Mucosa of stomach (tissue), 1 donor: ENCODE measurements at regions not wholly inside any gene's neighbourhood (a gene's known extent, or its start where the extent isn't known, plus 50 kb on each side); places are given as distances from the start of the nearest gene placed in this dataset.
"Not testable (repeated sequence)": the region's sequence is repeated elsewhere in the genome, so short reads cannot be mapped to it uniquely, and the experiment has no call there.

Experiments
- H3K27me3 ChIP-seq: one replicate; pipeline ENCODE4 v1.7.0; 2013; ENCODE audit warnings: mild to moderate bottlenecking, low read length; ENCODE audit not compliant: control insufficient read depth, insufficient read depth
- H3K36me3 ChIP-seq: one replicate; pipeline ENCODE4 v1.7.0; 2013; ENCODE audit warnings: low read length; ENCODE audit not compliant: control insufficient read depth, insufficient read depth
- H3K4me1 ChIP-seq: one replicate; pipeline ENCODE4 v1.7.0; 2013; ENCODE audit warnings: mild to moderate bottlenecking, low read length; ENCODE audit not compliant: control insufficient read depth, insufficient read depth
- H3K4me3 ChIP-seq: one replicate; pipeline ENCODE4 v1.7.0; 2013; ENCODE audit warnings: low read length
- H3K9ac ChIP-seq: one replicate; pipeline ENCODE4 v1.7.0; 2013; ENCODE audit warnings: mild to moderate bottlenecking, low read length, moderate library complexity
- H3K9me3 ChIP-seq: one replicate; pipeline ENCODE4 v1.7.0; 2013; ENCODE audit warnings: mild to moderate bottlenecking, low read length, moderate library complexity; ENCODE audit not compliant: control insufficient read depth
- donor health status: Pancreatic carcinoma.

- H3K27me3 ChIP-seq = no peaks in the 10 kb centered on the region
- no peaks in the 10 kb centered on the region for H3K36me3 ChIP-seq
- H3K9me3 ChIP-seq = no peaks in the 10 kb centered on the region
- no peak overlapping the region for H3K4me3 ChIP-seq
- no peak overlapping the region for H3K9ac ChIP-seq
- no peaks in the 10 kb centered on the region for H3K4me1 ChIP-seq
Observed at GRCh38 chr14:53380052-53380866, 227.1 kb upstream of the DDHD1 start.

- no peaks in the 10 kb centered on the region for H3K9me3 ChIP-seq
- no peak overlapping the region for H3K9ac ChIP-seq
- H3K36me3 ChIP-seq = no peaks in the 10 kb centered on the region
- H3K4me3 ChIP-seq = no peak overlapping the region
- no peaks in the 10 kb centered on the region for H3K4me1 ChIP-seq
- H3K27me3 ChIP-seq = no peaks in the 10 kb centered on the region
Observed at GRCh38 chr14:53378142-53378541, 225.0 kb upstream of the DDHD1 start.

GRCh38 chr14:53376064-53376463, 222.9 kb upstream of the DDHD1 start:
- Histone ChIP-seq H3K4me1 (no peaks in the 10 kb centered on the region), H3K36me3 (no peaks in the 10 kb centered on the region), H3K4me3 (no peak overlapping the region), H3K9ac (no peak overlapping the region), H3K27me3 (no peaks in the 10 kb centered on the region), H3K9me3 (no peaks in the 10 kb centered on the region)

GRCh38 chr14:53375599-53375998, 222.5 kb upstream of the DDHD1 start:
- Histone ChIP-seq H3K9ac (no peak overlapping the region), H3K4me1 (no peaks in the 10 kb centered on the region), H3K27me3 (no peaks in the 10 kb centered on the region), H3K9me3 (no peaks in the 10 kb centered on the region), H3K36me3 (no peaks in the 10 kb centered on the region), H3K4me3 (no peak overlapping the region)

- no peak overlapping the region for H3K9ac ChIP-seq
- no peaks in the 10 kb centered on the region for H3K4me1 ChIP-seq
- no peaks in the 10 kb centered on the region for H3K27me3 ChIP-seq
- H3K36me3 ChIP-seq = no peaks in the 10 kb centered on the region
- no peaks in the 10 kb centered on the region for H3K9me3 ChIP-seq
- no peak overlapping the region for H3K4me3 ChIP-seq
Observed at GRCh38 chr14:53368711-53369201, 215.6 kb upstream of the DDHD1 start.

GRCh38 chr14:53368066-53368465, 214.9 kb upstream of the DDHD1 start:
- H3K27me3 ChIP-seq = no peaks in the 10 kb centered on the region
- H3K9ac ChIP-seq = no peak overlapping the region
- no peak overlapping the region for H3K4me3 ChIP-seq
- no peaks in the 10 kb centered on the region for H3K36me3 ChIP-seq
- H3K4me1 ChIP-seq = no peaks in the 10 kb centered on the region
- no peaks in the 10 kb centered on the region for H3K9me3 ChIP-seq

- H3K4me1 ChIP-seq = no peaks in the 10 kb centered on the region
- H3K36me3 ChIP-seq = no peaks in the 10 kb centered on the region
- H3K27me3 ChIP-seq = no peaks in the 10 kb centered on the region
- no peaks in the 10 kb centered on the region for H3K9me3 ChIP-seq
- H3K9ac ChIP-seq = no peak overlapping the region
- H3K4me3 ChIP-seq = no peak overlapping the region
Observed at GRCh38 chr14:53367644-53368026, 214.5 kb upstream of the DDHD1 start.

- H3K4me3 ChIP-seq = no peak overlapping the region
- H3K9ac ChIP-seq = no peak overlapping the region
- H3K9me3 ChIP-seq = no peaks in the 10 kb centered on the region
- H3K27me3 ChIP-seq = no peaks in the 10 kb centered on the region
- no peaks in the 10 kb centered on the region for H3K36me3 ChIP-seq
- no peaks in the 10 kb centered on the region for H3K4me1 ChIP-seq
Observed at GRCh38 chr14:53365486-53366130, 212.5 kb upstream of the DDHD1 start.

GRCh38 chr14:53362916-53363315, 209.8 kb upstream of the DDHD1 start:
- H3K4me1 ChIP-seq, H3K27me3 ChIP-seq, H3K36me3 ChIP-seq, H3K9ac ChIP-seq, H3K4me3 ChIP-seq, H3K9me3 ChIP-seq: not testable (repeated sequence)

- no peak overlapping the region for H3K9ac ChIP-seq
- H3K4me1 ChIP-seq = no peaks in the 10 kb centered on the region
- H3K9me3 ChIP-seq = no peaks in the 10 kb centered on the region
- H3K4me3 ChIP-seq = no peak overlapping the region
- no peaks in the 10 kb centered on the region for H3K27me3 ChIP-seq
- no peaks in the 10 kb centered on the region for H3K36me3 ChIP-seq
Observed at GRCh38 chr14:53360829-53361228, 207.7 kb upstream of the DDHD1 start.

GRCh38 chr14:53358166-53358565, 205.0 kb upstream of the DDHD1 start:
- H3K4me3 ChIP-seq = no peak overlapping the region
- H3K9me3 ChIP-seq = no peaks in the 10 kb centered on the region
- no peaks in the 10 kb centered on the region for H3K27me3 ChIP-seq
- no peaks in the 10 kb centered on the region for H3K4me1 ChIP-seq
- H3K9ac ChIP-seq = no peak overlapping the region
- H3K36me3 ChIP-seq = no peaks in the 10 kb centered on the region

GRCh38 chr14:53356361-53357150, 203.4 kb upstream of the DDHD1 start:
- Histone ChIP-seq H3K27me3 (no peaks in the 10 kb centered on the region), H3K9ac (no peak overlapping the region), H3K36me3 (no peaks in the 10 kb centered on the region), H3K4me1 (no peaks in the 10 kb centered on the region), H3K4me3 (no peak overlapping the region), H3K9me3 (no peaks in the 10 kb centered on the region)
